GM21717 (cell line): ENCODE measurements at regions not wholly inside any gene's neighbourhood (a gene's known extent, or its start where the extent isn't known, plus 50 kb on each side); places are given as distances from the start of the nearest gene placed in this dataset.
"Not testable (repeated sequence)": the region's sequence is repeated elsewhere in the genome, so short reads cannot be mapped to it uniquely, and the experiment has no call there.

Source experiments
- ATAC-seq: cut with Tn5 transposase; IDR thresholded peaks from one replicate; pipeline ENCODE4 v1.9.1; 2021; ENCODE audit warnings: mild to moderate bottlenecking, moderate library complexity; ENCODE audit not compliant: unreplicated experiment

- no peak for ATAC-seq
These were observed 236.6 kb upstream of the NOL4 start for GRCh38 chr18:34461266-34461665.

- ATAC-seq: peak; percentile 69
These were observed 242.3 kb upstream of the NOL4 start for GRCh38 chr18:34467058-34467457.

GRCh38 chr18:34480162-34480700 is 229.9 kb upstream of the DTNA start:
- ATAC-seq: no peak

- ATAC-seq: no peak
These were observed 227.9 kb upstream of the DTNA start for GRCh38 chr18:34482204-34482603.

GRCh38 chr18:34483198-34483597 is 226.9 kb upstream of the DTNA start:
- ATAC-seq: no peak

- no peak for ATAC-seq
These were observed 218.4 kb upstream of the DTNA start for GRCh38 chr18:34491719-34492118.

GRCh38 chr18:34492652-34493051 is 217.4 kb upstream of the DTNA start:
- no peak for ATAC-seq

- ATAC-seq: peak; percentile 78
These were observed 217.0 kb upstream of the DTNA start for GRCh38 chr18:34493099-34493544.

GRCh38 chr18:34493566-34494358 is 216.3 kb upstream of the DTNA start:
- peak; percentile 60 for ATAC-seq

GRCh38 chr18:34494359-34494696 is 215.8 kb upstream of the DTNA start:
- no peak for ATAC-seq

GRCh38 chr18:34495506-34495905 is 214.6 kb upstream of the DTNA start:
- ATAC-seq: no peak

GRCh38 chr18:34501553-34501952 is 208.5 kb upstream of the DTNA start:
- no peak for ATAC-seq

- no peak for ATAC-seq
These were observed 203.9 kb upstream of the DTNA start for GRCh38 chr18:34506198-34506597.

- no peak for ATAC-seq
These were observed 200.9 kb upstream of the DTNA start for GRCh38 chr18:34509163-34509562.

- no peak for ATAC-seq
These were observed 200.1 kb upstream of the DTNA start for GRCh38 chr18:34509879-34510586.

- ATAC-seq: no peak
These were observed 199.2 kb upstream of the DTNA start for GRCh38 chr18:34510926-34511325.

- no peak for ATAC-seq
These were observed 198.7 kb upstream of the DTNA start for GRCh38 chr18:34511435-34511834.

GRCh38 chr18:34511879-34512278 is 198.2 kb upstream of the DTNA start:
- ATAC-seq: no peak

GRCh38 chr18:34514238-34514637 is 195.9 kb upstream of the DTNA start:
- ATAC-seq: no peak

- no peak for ATAC-seq
These were observed 195.1 kb upstream of the DTNA start for GRCh38 chr18:34514957-34515356.

GRCh38 chr18:34516355-34516754 is 193.7 kb upstream of the DTNA start:
- ATAC-seq: not testable (repeated sequence)

GRCh38 chr18:34516996-34517395 is 193.1 kb upstream of the DTNA start:
- ATAC-seq: not testable (repeated sequence)
